ENCODE measurements at regions not wholly inside any gene's neighbourhood (a gene's known extent, or its start where the extent isn't known, plus 50 kb on each side); places are given as distances from the start of the nearest gene placed in this dataset.

DNA sequence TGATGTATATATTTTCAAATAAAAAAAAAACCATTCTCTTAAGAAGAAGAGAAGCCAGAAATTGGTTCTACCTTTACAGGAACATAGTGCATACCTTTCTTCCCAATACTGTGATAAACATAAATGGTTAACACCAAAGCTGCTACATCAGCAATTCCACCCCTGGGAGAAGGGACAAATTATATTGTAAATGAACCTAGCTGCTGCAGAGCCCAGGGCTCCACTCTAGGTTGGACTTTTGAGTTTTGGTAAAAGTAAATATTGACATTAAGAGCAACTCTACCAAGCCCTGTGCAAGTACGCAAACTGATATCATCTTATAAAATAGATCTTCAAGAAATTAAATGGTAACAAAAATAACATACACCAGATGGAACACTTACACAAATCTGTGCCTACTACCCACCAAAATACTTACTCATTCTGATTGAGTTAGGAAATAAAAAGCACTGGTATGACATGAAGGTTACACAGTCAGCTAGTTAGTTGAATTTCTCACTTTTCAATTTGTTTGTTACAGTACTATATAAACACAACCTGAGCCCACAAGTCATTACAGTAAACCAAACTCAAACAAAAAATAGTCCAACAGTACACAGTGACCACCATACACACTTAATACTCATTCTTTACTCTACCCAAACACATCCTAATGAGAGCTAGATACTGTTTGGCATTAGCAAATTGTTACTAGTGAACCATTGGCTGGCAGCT, 223.3 kb upstream of the HEY2 start:
- no peak for DNase-seq (ENCODE audit: low spot score)
- intact Hi-C loops (cut with DNase I): no loop called here

DNA sequence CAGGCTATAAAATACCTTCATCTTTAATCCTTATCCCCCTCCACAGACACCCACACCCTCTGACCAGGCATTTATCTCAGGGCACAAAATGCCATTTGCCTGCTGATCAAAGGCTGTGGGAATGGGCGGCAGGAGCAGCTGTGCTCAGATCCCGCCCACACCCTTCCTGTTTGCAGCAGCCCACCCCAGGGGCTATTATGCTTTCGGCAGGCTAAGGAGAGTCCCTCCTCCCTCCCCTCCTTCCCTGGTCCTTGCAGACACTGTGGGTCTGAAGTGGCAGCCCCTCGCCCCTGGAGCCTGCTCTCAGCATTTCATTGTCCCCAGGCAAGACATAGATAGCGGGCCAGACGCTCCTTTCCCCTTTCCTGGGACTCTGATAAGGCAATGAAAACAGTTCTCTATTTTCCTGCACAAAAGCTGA, 220.8 kb upstream of the HEY2 start:
- intact Hi-C loops (cut with DNase I): no loop called here

DNA sequence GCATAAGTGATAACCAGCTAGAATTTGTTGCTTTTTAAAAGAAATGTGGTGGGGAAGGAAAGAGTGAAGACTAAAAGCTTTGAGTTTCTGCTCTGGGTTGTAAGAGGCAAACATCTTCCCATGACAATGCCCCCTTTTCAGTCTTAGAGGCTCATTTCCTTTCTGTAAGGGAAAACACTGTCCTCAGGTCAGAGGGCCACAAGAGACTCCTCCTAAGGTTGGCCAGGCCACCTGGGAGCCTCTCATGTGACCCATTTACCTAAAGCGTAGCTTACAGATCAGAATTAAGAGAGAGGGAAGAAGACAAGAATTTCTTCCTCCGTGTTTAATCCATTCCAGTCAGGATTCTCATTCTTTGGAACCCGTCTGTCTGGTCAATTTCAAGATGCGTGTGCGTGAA, 220.4 kb upstream of the HEY2 start:
- intact Hi-C loops (cut with DNase I): no loop called here
- DNase-seq (ENCODE audit: low spot score): no peak

More for the DNA sequence above, 220.8 kb upstream of the HEY2 start:
- DNase-seq (ENCODE audit: low spot score): no peak

DNA sequence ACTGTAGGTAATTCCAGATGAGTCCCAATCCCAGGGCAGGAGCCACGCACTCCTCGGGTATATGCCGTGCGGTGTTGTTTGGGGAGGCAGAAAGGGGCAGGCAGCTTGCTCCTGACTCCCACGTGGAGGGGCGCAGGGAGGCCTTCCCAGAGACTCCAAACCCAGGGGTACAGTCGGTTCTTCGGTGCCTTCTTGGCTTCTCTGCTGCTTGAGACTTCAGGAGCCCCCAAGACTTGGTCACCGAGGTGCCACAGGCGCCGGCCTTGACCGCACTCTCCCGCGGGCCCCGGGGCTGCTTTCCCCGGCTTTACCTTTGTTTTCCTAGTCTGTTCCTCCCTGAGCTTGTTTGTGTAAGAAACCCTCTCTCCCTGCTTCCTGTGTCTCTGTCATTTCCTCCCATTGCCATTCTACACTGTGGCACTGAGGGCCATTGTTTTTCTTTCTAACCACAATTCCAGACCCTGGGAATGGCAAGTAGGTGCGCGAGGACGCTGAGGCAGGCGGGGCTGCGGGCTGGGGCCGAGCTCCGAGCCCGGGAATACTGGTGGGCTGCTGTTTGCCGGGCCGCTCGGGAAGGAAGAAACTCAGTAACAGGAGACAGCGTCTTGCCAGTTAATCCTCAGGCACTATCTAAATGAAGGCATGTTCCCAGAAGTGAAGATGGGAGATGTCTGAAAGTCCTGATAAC, 215.6 kb upstream of the HEY2 start:
- DNase-seq (ENCODE audit: low spot score): no peak
- intact Hi-C loops (cut with DNase I): no loop called here

DNA sequence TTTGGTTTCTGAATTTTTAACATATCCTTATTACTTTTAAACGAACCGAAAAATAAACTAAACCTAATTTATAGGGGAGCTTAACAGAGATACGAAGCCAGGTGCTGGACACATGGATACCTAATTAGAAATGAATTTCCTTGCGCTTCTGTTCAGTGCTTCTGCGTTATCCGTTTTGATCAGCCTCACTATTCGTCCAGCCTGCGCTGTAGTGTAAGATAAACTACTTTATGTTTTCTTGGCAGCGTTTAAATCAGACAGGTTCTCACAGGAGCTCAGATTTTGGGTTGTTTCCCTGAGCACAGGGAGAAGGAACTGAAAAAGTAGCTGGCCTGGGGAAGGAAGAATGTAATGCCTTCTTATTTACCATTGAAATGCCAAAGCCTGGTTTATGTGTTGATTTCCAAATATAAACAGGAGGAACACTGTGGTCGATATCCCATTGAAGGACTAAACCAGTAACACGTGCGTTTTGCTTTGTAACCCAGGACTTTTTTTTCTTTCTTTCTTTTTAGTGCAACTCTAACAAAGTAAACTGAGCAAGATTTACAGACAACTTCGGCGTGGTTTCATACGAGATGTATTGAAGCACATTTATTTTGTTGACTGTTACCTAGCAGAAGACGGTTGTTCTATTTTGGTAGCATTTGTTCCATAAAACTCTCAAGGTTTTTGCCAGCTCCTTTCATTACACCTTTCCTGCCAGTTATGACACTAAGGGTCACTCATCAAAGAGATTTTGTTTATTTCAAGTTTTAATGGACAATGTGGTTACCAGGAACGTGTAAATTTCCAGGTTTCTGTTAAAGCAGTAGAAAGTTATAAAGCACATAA, 214.8 kb upstream of the HEY2 start:
- intact Hi-C loops (cut with DNase I): no loop called here
- no peak for DNase-seq (ENCODE audit: low spot score)

DNA sequence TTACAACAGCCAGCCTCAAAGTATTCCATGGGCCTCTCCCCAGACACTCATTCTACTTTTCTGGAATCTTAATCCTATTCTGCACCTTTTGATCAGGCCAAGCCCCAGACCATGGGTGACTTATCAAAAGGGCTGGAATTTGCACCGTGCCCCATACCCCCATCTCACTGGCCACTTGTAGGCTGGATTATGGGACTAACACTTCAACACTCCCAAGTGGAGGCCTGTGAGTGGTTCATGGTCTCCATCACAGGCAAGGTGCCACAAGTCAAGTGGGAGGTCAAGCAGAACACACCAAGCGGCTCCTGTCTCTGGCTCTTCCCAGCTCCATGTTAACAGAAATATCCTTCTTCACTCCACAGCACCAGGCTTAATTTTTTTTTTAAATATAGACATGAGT, 212.3 kb upstream of the HEY2 start:
- no peak for DNase-seq (ENCODE audit: low spot score)
- intact Hi-C loops (cut with DNase I): no loop called here

DNA sequence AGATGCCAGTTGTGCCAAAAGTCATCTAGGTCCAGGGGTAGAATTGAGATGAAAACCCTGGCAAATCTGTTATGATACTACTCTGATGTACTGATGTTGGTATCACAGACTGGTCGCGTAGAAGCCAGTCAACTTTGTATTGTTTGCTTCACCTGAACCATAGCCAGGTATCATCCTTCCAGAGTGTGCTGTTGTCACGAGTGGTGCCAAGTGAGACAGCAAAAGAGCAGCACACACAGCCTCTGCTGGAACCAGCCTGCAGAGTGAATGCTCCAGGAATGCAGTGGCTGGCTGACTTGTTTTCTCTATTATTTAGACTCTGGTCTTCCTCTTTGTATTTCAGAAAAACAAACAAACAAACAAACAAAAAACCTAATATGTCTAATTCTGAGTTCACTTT, 209.5 kb upstream of the HEY2 start:
- intact Hi-C loops (cut with DNase I): no loop called here
- no peak for DNase-seq (ENCODE audit: low spot score)

DNA sequence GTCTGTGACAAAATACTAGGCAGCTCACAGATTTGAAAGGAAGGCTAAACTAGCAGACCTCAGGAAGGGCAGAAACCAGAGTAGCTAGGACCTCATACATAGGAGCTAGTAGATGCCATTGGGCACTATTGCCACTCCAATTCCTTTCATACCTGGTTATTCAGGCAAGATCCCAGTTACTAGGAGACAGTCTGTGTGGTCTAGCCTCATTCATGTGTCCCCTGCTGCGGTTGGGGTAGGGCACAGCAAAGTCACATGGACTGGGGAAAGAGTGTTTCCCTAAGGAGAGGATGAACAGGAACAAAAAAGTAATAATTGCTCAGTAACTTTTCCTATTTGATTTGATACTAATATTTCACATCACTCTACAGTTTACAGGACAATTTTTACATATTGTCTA, 204.6 kb upstream of the HEY2 start:
- intact Hi-C loops (cut with DNase I): no loop called here
- DNase-seq (ENCODE audit: low spot score): no peak

DNA sequence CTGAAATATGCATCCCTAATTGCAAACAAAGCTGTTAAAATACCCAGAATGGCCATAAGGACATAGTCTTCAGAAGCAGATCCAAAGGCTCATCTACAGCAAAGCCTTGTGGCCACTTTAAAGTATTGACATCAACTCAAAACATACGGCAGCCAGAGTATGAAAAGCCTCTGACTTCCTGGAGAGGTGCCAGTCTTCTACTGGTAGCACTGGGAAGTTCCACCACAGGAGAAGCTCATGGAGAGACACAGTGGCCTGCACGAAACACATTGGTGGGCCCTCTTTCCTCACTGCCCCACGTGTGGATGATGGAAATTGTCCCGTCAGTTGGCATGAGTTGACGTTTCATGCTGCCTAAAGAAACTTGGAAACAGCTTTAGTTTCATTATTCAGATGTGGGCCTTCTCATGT, 202.6 kb upstream of the HEY2 start:
- intact Hi-C loops (cut with DNase I): no loop called here
- DNase-seq (ENCODE audit: low spot score): no peak

DNA sequence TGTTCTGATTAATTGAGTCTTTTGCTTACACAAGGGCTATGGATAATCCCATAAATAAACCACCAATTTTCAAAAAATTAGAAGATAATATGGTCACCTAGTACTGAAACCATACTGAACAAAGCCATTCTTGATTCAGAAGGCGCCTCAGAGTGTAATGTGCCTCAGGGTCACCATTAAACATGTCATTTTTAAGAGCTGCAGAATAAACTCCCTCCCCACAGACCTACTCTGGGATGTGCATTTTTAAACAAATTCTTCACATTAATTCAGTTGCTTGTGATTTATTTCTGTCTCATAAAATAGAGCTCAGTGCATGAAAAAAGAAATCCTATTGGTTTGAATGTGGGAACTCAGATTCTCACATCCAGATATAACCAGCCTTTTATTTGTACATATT, 202.1 kb upstream of the HEY2 start:
- no peak for DNase-seq (ENCODE audit: low spot score)
- intact Hi-C loops (cut with DNase I): no loop called here

DNA sequence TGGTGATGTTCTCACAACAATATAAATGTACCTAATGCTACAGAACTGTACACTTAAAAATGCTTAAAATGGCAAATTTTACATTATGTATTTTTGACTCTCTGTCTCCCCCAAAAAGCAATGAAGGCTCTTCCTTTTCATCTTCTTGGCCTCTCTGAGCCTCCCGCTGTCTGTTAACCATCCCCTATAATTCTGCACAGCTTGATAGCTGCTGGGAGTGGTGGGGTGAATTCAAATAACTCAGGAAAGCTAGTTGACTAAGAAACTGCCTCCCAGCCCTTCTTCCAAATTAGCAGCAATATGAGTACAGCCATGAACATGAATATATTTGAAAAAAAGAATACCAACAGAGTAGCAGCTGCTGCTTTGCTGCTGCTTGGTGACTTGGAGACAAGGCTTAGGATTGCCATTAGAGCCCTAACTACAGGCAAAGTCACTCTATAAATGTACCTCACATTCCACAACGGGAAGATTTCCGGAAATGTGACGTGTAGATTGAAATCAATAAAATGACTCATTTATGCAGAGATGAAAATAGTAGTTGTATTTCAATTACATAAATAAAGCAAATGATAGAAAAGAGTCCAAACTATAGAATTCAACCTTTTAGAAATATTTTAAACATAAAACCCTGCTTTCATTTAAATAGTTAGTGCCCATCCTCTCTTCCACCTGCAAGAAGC, 200.1 kb upstream of the HEY2 start:
- intact Hi-C loops (cut with DNase I): no loop called here
- no peak for DNase-seq (ENCODE audit: low spot score)

DNA sequence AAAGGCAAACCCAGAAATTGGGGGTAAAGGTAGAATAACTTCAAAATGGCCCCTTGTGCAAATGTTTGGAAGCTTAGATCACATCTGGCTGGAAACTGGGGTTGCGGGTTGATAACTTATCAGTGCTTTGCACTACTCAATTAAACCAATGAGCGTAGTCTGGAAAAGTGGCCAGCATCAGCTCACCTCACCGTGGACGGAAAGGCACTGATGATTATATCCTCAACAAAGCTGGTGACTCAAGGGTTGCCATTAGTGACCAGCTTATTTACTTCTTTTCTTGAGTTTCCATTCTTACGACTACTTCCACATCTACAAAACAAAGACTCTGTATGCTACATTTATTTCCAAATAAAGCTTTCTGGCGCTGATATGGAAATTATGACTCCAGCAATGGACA, 198.5 kb upstream of the HEY2 start:
- no peak for DNase-seq (ENCODE audit: low spot score)
- intact Hi-C loops (cut with DNase I): no loop called here

DNA sequence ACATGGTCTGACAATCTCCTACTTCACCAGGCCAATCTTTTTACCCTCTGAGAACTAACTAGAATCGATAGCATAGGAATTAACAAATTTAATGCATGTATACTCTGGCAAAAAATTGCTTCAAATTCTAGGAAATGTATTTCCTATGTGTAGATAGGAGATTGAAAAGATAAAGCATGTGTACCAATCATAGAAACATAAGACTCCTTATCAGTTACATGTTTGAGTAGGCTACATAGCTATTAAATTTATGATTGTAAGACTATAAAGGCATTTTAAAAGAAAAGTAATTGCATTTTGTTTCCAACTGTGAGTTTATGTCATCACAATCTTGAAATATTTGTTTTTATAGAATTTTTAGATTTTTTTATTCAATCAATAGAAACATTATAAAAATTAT, 196.6 kb upstream of the HEY2 start:
- intact Hi-C loops (cut with DNase I): no loop called here
- DNase-seq (ENCODE audit: low spot score): no peak

DNA sequence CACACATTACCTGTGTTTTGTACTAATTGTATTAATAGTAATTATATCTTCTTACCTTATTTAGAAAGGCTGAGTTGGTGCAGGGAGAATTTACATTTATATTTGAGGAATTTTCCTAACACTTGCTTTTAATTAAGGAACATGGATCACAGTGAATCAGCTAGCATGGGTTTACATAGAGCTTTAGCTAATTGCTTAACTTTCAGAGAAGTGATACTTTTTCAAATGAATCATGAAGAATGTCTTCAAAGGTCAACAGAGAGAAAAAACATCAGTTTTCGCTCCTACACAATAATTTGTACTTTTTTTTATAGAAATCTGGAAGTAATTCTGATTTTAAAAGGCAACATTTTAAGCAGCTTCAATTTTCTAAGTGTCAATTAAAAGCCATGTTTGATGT, 195.0 kb upstream of the HEY2 start:
- intact Hi-C loops (cut with DNase I): no loop called here
- no peak for DNase-seq (ENCODE audit: low spot score)

DNA sequence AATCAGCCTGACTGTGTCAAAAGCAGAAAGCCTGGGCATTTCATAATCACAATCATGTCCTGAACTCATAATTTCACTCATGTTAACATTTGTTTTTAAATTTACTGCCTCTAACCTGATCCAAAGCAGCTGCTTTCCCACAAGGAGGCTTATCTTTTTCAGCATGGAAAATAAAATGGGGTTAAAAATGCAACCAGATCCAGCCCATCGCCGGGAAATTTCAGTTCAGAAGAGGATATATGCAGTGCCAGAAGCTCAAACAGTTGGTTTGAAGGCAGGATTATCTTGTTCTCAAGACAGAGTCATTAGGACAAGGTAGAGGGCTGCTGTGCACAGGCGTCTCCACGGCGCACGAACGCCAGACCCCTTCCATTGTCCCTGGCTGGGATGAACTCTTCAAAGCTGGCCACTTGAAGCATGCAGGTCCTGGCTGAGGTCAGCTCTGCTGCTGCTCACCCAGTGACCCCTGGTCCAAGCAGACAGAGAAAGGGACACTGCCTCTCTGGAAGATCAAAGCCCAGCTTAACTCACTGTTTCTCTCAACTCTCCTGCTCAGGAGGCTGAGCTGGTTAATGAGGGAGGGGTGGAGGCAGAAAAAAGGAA, 191.1 kb upstream of the HEY2 start:
- DNase-seq (ENCODE audit: low spot score): no peak
- intact Hi-C loops (cut with DNase I): no loop called here

DNA sequence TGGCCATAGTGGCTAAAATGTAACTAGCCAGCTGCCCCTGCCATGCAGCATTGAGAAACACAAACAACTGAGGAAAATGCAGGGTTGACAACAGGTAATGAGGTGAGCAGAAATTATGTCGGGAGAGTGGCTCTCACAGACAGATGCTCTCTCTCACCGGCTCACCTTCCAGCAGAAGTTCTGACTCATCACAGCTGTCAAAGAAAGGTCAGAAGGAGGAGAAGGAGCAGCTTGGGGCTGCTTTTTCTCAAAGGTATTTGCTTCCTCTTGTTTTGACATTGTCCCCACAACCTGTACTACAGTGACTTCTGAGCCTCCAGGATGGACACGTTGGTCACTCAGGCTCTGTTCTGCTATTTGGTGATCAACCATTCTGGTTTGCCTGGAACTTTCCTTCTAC, 190.5 kb upstream of the HEY2 start:
- DNase-seq (ENCODE audit: low spot score): no peak
- intact Hi-C loops (cut with DNase I): no loop called here

DNA sequence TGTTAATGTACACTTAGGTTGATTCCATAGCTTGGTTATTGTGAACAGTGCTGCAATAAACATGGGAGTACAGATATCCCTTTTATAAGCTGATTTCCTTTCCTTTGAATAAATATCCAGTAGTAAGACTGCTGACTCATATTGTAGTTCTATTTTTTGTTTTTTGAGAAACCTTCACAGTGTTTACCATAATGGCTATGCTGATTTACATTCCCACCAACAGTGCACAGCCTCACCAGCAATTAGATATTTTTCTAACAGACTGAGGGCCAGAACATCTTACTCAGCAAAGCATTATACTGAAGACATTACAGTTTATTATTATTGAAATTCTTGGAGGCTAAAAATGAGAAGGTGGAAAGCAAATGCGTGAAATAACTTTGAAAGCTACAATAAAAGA, 187.3 kb upstream of the HEY2 start:
- DNase-seq (ENCODE audit: low spot score): no peak
- intact Hi-C loops (cut with DNase I): no loop called here

DNA sequence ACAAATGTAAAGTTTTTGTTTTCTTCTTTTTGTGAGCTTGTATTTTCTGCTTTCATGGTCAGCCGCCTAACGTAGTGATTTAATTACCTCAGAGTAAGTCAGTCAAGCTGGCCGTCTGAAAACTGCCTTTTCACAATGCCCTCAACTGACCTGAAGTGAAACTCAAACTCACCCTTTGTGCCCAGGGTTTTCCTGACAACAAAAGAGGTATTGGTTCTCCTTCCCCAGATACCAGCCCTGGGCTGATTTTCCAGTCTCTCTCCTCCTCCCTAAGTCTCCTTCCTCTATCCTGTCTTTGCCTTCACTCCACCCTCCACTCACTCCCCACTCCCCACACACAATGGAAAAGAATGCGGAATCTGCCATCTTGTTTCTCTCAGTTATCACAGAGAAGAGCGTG, 184.5 kb upstream of the HEY2 start:
- DNase-seq (ENCODE audit: low spot score): no peak
- intact Hi-C loops (cut with DNase I): no loop called here

DNA sequence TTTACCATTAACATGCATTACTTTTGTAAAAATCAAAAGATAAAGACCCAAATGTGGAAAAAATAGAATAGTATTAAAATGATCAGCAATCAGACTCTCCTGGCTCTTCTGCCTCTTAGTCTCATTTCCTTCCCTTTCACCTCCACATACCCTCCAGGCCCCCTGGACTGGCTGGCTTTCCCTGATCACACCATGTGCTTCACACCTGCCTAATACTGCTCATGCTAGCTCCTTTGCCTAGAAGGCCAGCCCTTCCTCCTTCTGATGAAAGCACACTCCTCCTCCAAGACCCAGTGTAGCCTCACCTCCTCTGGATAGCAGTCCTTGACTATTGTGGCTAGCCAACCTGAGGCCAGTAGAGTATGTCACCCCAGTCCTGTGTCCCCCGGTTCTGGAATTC, 182.0 kb upstream of the HEY2 start:
- intact Hi-C loops (cut with DNase I): no loop called here
- no peak for DNase-seq (ENCODE audit: low spot score)

DNA sequence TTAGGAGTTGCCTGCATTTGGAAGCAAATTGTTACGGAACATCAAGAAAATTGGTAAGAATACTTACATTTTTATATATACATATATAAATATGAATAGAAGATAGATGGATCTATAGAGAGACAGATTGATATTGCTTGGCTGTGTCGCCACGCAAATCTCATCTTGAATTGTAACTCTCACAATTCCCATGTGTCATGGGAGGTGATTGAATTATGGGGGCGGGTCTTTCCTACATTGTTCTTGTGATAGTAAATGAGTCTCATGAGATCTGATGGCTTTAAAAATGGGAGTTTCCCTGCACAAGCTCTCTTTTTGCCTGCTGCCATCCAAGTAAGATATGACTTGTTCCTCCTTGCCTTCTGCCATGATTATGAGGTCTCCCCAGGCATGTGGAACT, 180.8 kb upstream of the HEY2 start:
- DNase-seq (ENCODE audit: low spot score): no peak
- intact Hi-C loops (cut with DNase I): no loop called here
